HG02943 (cell line): ENCODE measurements at regions not wholly inside any gene's neighbourhood (a gene's known extent, or its start where the extent isn't known, plus 50 kb on each side); places are given as distances from the start of the nearest gene placed in this dataset.
A peak's percentile ranks its signal among the peaks of the same experiment; 100 is the strongest.

Source experiments
- ATAC-seq: cut with Tn5 transposase; IDR thresholded peaks from one replicate; pipeline ENCODE4 v1.9.1; 2021; ENCODE audit warnings: mild to moderate bottlenecking, low read depth, moderate library complexity; ENCODE audit not compliant: unreplicated experiment

- ATAC-seq, result no peak
Observed at GRCh38 chr1:244955661-244956060, 91.3 kb upstream of the HNRNPU start.

- ATAC-seq, result no peak
Observed at GRCh38 chr1:244954359-244954758, 90.0 kb upstream of the HNRNPU start.

GRCh38 chr1:244953901-244954300 is 89.6 kb upstream of the HNRNPU start:
- ATAC-seq, result no peak

- ATAC-seq, result peak; percentile 96
Observed at GRCh38 chr1:244952940-244953339, 88.6 kb upstream of the HNRNPU start.

GRCh38 chr1:244952280-244952933 is 88.1 kb upstream of the HNRNPU start:
- ATAC-seq, result peak; percentile 23

GRCh38 chr1:244948416-244948815 is 84.1 kb upstream of the HNRNPU start:
- no peak for ATAC-seq

- ATAC-seq, result peak; percentile 72
Observed at GRCh38 chr1:244945109-244945671, 80.8 kb upstream of the HNRNPU start.

- ATAC-seq, result peak; percentile 64
Observed at GRCh38 chr1:244941121-244941520, 76.8 kb upstream of the HNRNPU start.

GRCh38 chr1:244937099-244937498 is 72.8 kb upstream of the HNRNPU start:
- no peak for ATAC-seq

GRCh38 chr1:244920911-244921761 is 56.8 kb upstream of the HNRNPU start:
- peak; percentile 47 for ATAC-seq

- ATAC-seq, result no peak
Observed at GRCh38 chr1:244919320-244920282, 55.3 kb upstream of the HNRNPU start.

- ATAC-seq, result peak; percentile 51
Observed at GRCh38 chr1:244918421-244919319, 54.3 kb upstream of the HNRNPU start.

GRCh38 chr1:244917073-244917670 is 52.8 kb upstream of the HNRNPU start:
- ATAC-seq, result no peak

- no peak for ATAC-seq
Observed at GRCh38 chr1:244915736-244916135, 51.4 kb upstream of the HNRNPU start.

GRCh38 chr1:244914761-244915160 is 50.4 kb upstream of the HNRNPU start:
- no peak for ATAC-seq
